Fibroblast of lung (primary cell): ENCODE measurements at regions not wholly inside any gene's neighbourhood (a gene's known extent, or its start where the extent isn't known, plus 50 kb on each side); places are given as distances from the start of the nearest gene placed in this dataset.

Experiments used
- DNase-seq, 2 donors: peaks; one replicate each; pipeline versions ENCODE4 v3.0.0 to v3.0.0-alpha.2; 2010; ENCODE audit warnings: low read depth in 2 of 2
- H2AFZ ChIP-seq: 2 replicates; pipeline ENCODE4 v1.5.1; 2012; ENCODE audit warnings: low read length, control low read depth, inconsistent platforms
- H3K27ac ChIP-seq: 2 replicates; pipeline ENCODE4 v1.5.1; 2011; ENCODE audit warnings: low read length, control low read depth; ENCODE audit not compliant: insufficient read depth
- H3K27me3 ChIP-seq: 2 replicates; pipeline ENCODE4 v1.5.1; 2011; ENCODE audit warnings: mild to moderate bottlenecking, low read length; ENCODE audit not compliant: control insufficient read depth, insufficient read depth
- H3K36me3 ChIP-seq: 2 replicates; pipeline ENCODE4 v1.5.1; 2011; ENCODE audit warnings: low read length; ENCODE audit not compliant: control insufficient read depth, insufficient read depth
- H3K4me1 ChIP-seq: 2 replicates; pipeline ENCODE4 v1.5.1; 2011; ENCODE audit warnings: low read length; ENCODE audit not compliant: control insufficient read depth, insufficient read depth; ENCODE audit errors: extremely low read depth
- H3K4me2 ChIP-seq: 2 replicates; pipeline ENCODE4 v1.5.1; 2011; ENCODE audit warnings: low read length, control low read depth; ENCODE audit not compliant: insufficient read depth; ENCODE audit errors: extremely low read depth
- H3K4me3 ChIP-seq, 4 experiments: fragments of 200-600 bp in 1 of 4; sonication (generic) in 1 of 4; replicated peaks in 1 of 4; 2 replicates each; pipeline ENCODE4 v1.5.1; 2011 to 2016; ENCODE audit warnings: low read length in 4 of 4, low read depth in 3 of 4, mild to moderate bottlenecking in 3 of 4, control low read depth in 2 of 4, inconsistent platforms in 1 of 4, mixed read lengths in 1 of 4; ENCODE audit not compliant: insufficient read depth in 1 of 4; ENCODE audit errors: control extremely low read depth in 1 of 4
- H3K79me2 ChIP-seq: 2 replicates; pipeline ENCODE4 v1.5.1; 2012; ENCODE audit warnings: mild to moderate bottlenecking, low read length, inconsistent platforms; ENCODE audit not compliant: control insufficient read depth, insufficient read depth
- H3K9ac ChIP-seq: 2 replicates; pipeline ENCODE4 v1.5.1; 2011; ENCODE audit warnings: mild to moderate bottlenecking, low read length, control low read depth; ENCODE audit not compliant: insufficient read depth
- H3K9me3 ChIP-seq: 2 replicates; pipeline ENCODE4 v1.5.1; 2012; ENCODE audit warnings: low read depth, low read length; ENCODE audit not compliant: control insufficient read depth, insufficient read depth
- H4K20me1 ChIP-seq: 2 replicates; pipeline ENCODE4 v1.5.1; 2011; ENCODE audit warnings: low read length; ENCODE audit not compliant: control insufficient read depth, insufficient read depth; ENCODE audit errors: extremely low read depth
- CTCF ChIP-seq, 2 donors: IDR thresholded peaks in 1 of 2; conservative IDR thresholded peaks in 1 of 2; 1 replicate in 1 of 2; 2 replicates in 1 of 2; pipeline ENCODE4 v1.5.1; 2011 to 2012; ENCODE audit warnings: low read length in 2 of 2, control low read depth in 1 of 2, inconsistent platforms in 1 of 2, low read depth in 1 of 2, mild to moderate bottlenecking in 1 of 2
- EZH2 ChIP-seq: IDR thresholded peaks from 2 replicates; pipeline ENCODE4 v1.5.1; 2012; ENCODE audit warnings: low read length, control low read depth, mild to moderate bottlenecking; ENCODE audit errors: missing control alignments

GRCh38 chr4:108559911-108560310 is 60.5 kb upstream of the RPL34 start:
- H3K27ac ChIP-seq: no peak overlapping the region
- no peak overlapping the region for H3K9ac ChIP-seq
- no peaks in the 10 kb centered on the region for H3K9me3 ChIP-seq
- no peak overlapping the region for H2AFZ ChIP-seq
- no peak overlapping the region for H3K4me2 ChIP-seq
- H4K20me1 ChIP-seq: no peaks in the 10 kb centered on the region
- TF ChIP-seq EZH2 (no peak), CTCF (conservative IDR thresholded peaks at IDR 0.05 in 1 of 2, IDR thresholded peaks at IDR 0.05 in 1 of 2; ENCODE audit: low read depth in 1 of 2, low read length in 2 of 2) (no peak)
- H3K4me1 ChIP-seq: no peaks in the 10 kb centered on the region
- no peaks in the 10 kb centered on the region for H3K27me3 ChIP-seq
- no peak overlapping the region for H3K4me3 ChIP-seq
- H3K36me3 ChIP-seq: no peaks in the 10 kb centered on the region
- no peaks in the 10 kb centered on the region for H3K79me2 ChIP-seq
- no peak for DNase-seq

- no peak overlapping the region for H3K27ac ChIP-seq
- H3K4me2 ChIP-seq: no peak overlapping the region
- H3K36me3 ChIP-seq: no peaks in the 10 kb centered on the region
- no peak for DNase-seq
- H3K9ac ChIP-seq: no peak overlapping the region
- H3K4me3 ChIP-seq: no peak overlapping the region
- no peaks in the 10 kb centered on the region for H3K9me3 ChIP-seq
- TF ChIP-seq EZH2 (no peak), CTCF (conservative IDR thresholded peaks at IDR 0.05 in 1 of 2, IDR thresholded peaks at IDR 0.05 in 1 of 2; ENCODE audit: low read depth in 1 of 2, low read length in 2 of 2) (no peak)
- H3K79me2 ChIP-seq: no peaks in the 10 kb centered on the region
- H3K4me1 ChIP-seq: no peaks in the 10 kb centered on the region
- no peaks in the 10 kb centered on the region for H4K20me1 ChIP-seq
- no peak overlapping the region for H2AFZ ChIP-seq
- no peaks in the 10 kb centered on the region for H3K27me3 ChIP-seq
These were observed 61.1 kb upstream of the RPL34 start for GRCh38 chr4:108559068-108559793.

- H3K36me3 ChIP-seq: no peaks in the 10 kb centered on the region
- H3K4me3 ChIP-seq: no peak overlapping the region
- H3K79me2 ChIP-seq: no peaks in the 10 kb centered on the region
- no peak overlapping the region for H2AFZ ChIP-seq
- H3K27ac ChIP-seq: no peak overlapping the region
- H3K27me3 ChIP-seq: no peaks in the 10 kb centered on the region
- H3K4me1 ChIP-seq: no peaks in the 10 kb centered on the region
- H4K20me1 ChIP-seq: no peaks in the 10 kb centered on the region
- H3K9me3 ChIP-seq: no peaks in the 10 kb centered on the region
- DNase-seq: no peak
- no peak overlapping the region for H3K9ac ChIP-seq
- H3K4me2 ChIP-seq: no peak overlapping the region
- TF ChIP-seq EZH2 (no peak), CTCF (conservative IDR thresholded peaks at IDR 0.05 in 1 of 2, IDR thresholded peaks at IDR 0.05 in 1 of 2; ENCODE audit: low read depth in 1 of 2, low read length in 2 of 2) (no peak)
These were observed 63.7 kb upstream of the RPL34 start for GRCh38 chr4:108556588-108557200.
